ENCODE measurements at regions not wholly inside any gene's neighbourhood (a gene's known extent, or its start where the extent isn't known, plus 50 kb on each side); places are given as distances from the start of the nearest gene placed in this dataset.

DNA sequence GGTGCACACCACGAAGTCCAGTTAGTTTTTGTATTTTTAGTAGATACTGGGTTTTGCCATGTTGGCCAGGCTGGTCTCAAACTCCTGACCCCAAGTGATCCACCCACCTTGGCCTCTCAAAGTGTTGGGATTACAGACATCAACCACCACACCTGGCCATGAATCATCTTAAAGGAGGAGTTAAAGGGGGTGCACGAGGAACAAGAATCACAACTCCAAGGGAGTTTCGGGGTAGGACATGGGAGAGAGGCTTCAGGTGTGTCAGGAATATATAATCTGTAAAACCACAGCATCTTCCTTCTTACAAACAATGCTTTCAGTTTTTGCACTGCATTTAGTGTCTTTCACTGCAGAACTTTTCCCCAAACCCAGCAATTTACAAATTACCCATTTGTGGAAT lies 137.4 kb upstream of the SGK1 start:
- TF ChIP-seq, protein P1, sequence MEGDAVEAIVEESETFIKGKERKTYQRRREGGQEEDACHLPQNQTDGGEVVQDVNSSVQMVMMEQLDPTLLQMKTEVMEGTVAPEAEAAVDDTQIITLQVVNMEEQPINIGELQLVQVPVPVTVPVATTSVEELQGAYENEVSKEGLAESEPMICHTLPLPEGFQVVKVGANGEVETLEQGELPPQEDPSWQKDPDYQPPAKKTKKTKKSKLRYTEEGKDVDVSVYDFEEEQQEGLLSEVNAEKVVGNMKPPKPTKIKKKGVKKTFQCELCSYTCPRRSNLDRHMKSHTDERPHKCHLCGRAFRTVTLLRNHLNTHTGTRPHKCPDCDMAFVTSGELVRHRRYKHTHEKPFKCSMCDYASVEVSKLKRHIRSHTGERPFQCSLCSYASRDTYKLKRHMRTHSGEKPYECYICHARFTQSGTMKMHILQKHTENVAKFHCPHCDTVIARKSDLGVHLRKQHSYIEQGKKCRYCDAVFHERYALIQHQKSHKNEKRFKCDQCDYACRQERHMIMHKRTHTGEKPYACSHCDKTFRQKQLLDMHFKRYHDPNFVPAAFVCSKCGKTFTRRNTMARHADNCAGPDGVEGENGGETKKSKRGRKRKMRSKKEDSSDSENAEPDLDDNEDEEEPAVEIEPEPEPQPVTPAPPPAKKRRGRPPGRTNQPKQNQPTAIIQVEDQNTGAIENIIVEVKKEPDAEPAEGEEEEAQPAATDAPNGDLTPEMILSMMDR (IDR thresholded peaks at IDR 0.05): no peak
- TF ChIP-seq POLR2A (IDR thresholded peaks at IDR 0.05): no peak
